A549 (cell line): ENCODE measurements at regions not wholly inside any gene's neighbourhood (a gene's known extent, or its start where the extent isn't known, plus 50 kb on each side); places are given as distances from the start of the nearest gene placed in this dataset.

ENCODE experiments used
- ATAC-seq, 2 experiments: fragments of 200-7000 bp in 1 of 2; fragments of >200 bp in 1 of 2; cut with Nextera tagmentation in 1 of 2; cut with Tn5 transposase in 1 of 2; 3 replicates each; pipeline versions ENCODE4 v1.8.0 to v1.9.1; 2018 to 2020; ENCODE audit warnings: mild to moderate bottlenecking in 1 of 2, moderate library complexity in 1 of 2
- CTCF ChIA-PET: fragments of 300-600 bp; sonication (Branson Sonifier 250); formaldehyde crosslinking; extraction: SDS; loops from one replicate; lab custom pipeline; 2021; ENCODE audit warnings: antibody characterized with exemption, inconsistent platforms; lab: Yijun Ruan, JAX
- POLR2A ChIA-PET: fragments of 350-600 bp; formaldehyde crosslinking; extraction: SDS; loops from one replicate; lab custom pipeline; 2021; ENCODE audit warnings: antibody characterized with exemption, inconsistent platforms; lab: Yijun Ruan, JAX
- DNase-seq, 2 experiments: peaks; one replicate each; pipeline versions ENCODE4 v3.0.0 to v3.0.0-alpha.2; 2011 to 2016; ENCODE audit warnings: low read depth in 1 of 2, low spot score in 1 of 2
- FAIRE-seq: peaks from 2 replicates; lab custom pipeline; 2011; peaks lifted over from hg19 to GRCh38; lab: Jason Lieb, UNC
- H3K27ac ChIP-seq, 2 experiments: fragments of >200 bp; sonication (Bioruptor Twin); formaldehyde crosslinking; 3 replicates each; pipeline ENCODE4 v1.5.1; 2016 to 2017
- H3K4me1 ChIP-seq: fragments of >200 bp; sonication (Bioruptor Twin); formaldehyde crosslinking; 3 replicates; pipeline ENCODE4 v1.6.1; 2016
- H3K4me2 ChIP-seq: fragments of >200 bp; sonication (Bioruptor Twin); formaldehyde crosslinking; 3 replicates; pipeline ENCODE4 v1.6.1; 2016
- H3K4me3 ChIP-seq: fragments of >200 bp; sonication (Bioruptor Twin); formaldehyde crosslinking; 3 replicates; pipeline ENCODE4 v1.5.1; 2016
- H3K9me3 ChIP-seq: fragments of >200 bp; sonication (Bioruptor Twin); formaldehyde crosslinking; 3 replicates; pipeline ENCODE4 v1.6.1; 2016
- CBX8 ChIP-seq: fragments of 200-600 bp; sonication (generic); IDR thresholded peaks from 2 replicates; pipeline ENCODE4 v1.6.1; 2016
- CEBPB ChIP-seq, 2 experiments: fragments of >200 bp in 1 of 2; sonication (Bioruptor Twin) in 1 of 2; formaldehyde crosslinking in 1 of 2; IDR thresholded peaks; 2 replicates each; pipeline ENCODE4 v1.6.1; 2012 to 2016
- CHD2 ChIP-seq: fragments of 150-350 bp; IDR thresholded peaks from 2 replicates; pipeline ENCODE4 v1.6.1; 2014; ENCODE audit warnings: low read length; ENCODE audit not compliant: partially characterized antibody
- CHD4 ChIP-seq: fragments of 200-600 bp; sonication (generic); IDR thresholded peaks from 2 replicates; pipeline ENCODE4 v1.6.1; 2016; ENCODE audit warnings: antibody characterized with exemption, mild to moderate bottlenecking, borderline replicate concordance
- EHMT2 ChIP-seq: fragments of 200-600 bp; sonication (generic); IDR thresholded peaks from 2 replicates; pipeline ENCODE4 v1.6.1; 2016; ENCODE audit warnings: antibody characterized with exemption, low read depth, mild to moderate bottlenecking, moderate library complexity
- FOSL2 ChIP-seq, 2 experiments: fragments of 450-650 bp in 1 of 2; fragments of >200 bp in 1 of 2; sonication (Bioruptor Twin) in 1 of 2; formaldehyde crosslinking; IDR thresholded peaks; 2 replicates each; pipeline versions ENCODE4 v1.5.0 to v1.6.1; 2016 to 2020; ENCODE audit warnings: mild to moderate bottlenecking in 1 of 2, moderate library complexity in 1 of 2
- GATA3 ChIP-seq: IDR thresholded peaks from 2 replicates; pipeline ENCODE4 v1.6.1; 2012; ENCODE audit warnings: borderline replicate concordance
- HMGXB4 ChIP-seq: fragments of 250-450 bp; sonication (Bioruptor Pico); IDR thresholded peaks from 2 replicates; pipeline ENCODE4 v1.5.0; 2021; ENCODE audit warnings: mild to moderate bottlenecking, moderate library complexity, borderline replicate concordance
- HOXA7 ChIP-seq: fragments of 250-450 bp; sonication (Bioruptor Pico); IDR thresholded peaks from 2 replicates; pipeline ENCODE4 v1.5.0; 2020; ENCODE audit warnings: mild to moderate bottlenecking, moderate library complexity
- JUN ChIP-seq, 2 experiments: fragments of >200 bp; sonication (Bioruptor Twin); formaldehyde crosslinking; IDR thresholded peaks; 2 replicates in 1 of 2; 3 replicates in 1 of 2; pipeline ENCODE4 v1.6.1; 2016 to 2017
- JUNB ChIP-seq: fragments of >200 bp; sonication (Bioruptor Twin); formaldehyde crosslinking; IDR thresholded peaks from 2 replicates; pipeline ENCODE4 v1.6.1; 2016
- KDM1A ChIP-seq: fragments of 200-600 bp; sonication (generic); IDR thresholded peaks from 2 replicates; pipeline ENCODE4 v1.6.1; 2016; ENCODE audit warnings: low read depth, mild to moderate bottlenecking
- MAX ChIP-seq: IDR thresholded peaks from 2 replicates; pipeline ENCODE4 v1.6.1; 2012
- MAZ ChIP-seq: fragments of 150-350 bp; IDR thresholded peaks from 2 replicates; pipeline ENCODE4 v1.6.1; 2014; ENCODE audit warnings: antibody characterized with exemption, low read depth, low read length, borderline replicate concordance
- MYC ChIP-seq: IDR thresholded peaks from 2 replicates; pipeline ENCODE4 v1.6.1; 2012; ENCODE audit warnings: mild to moderate bottlenecking, inconsistent platforms, low read length, improper control_type of control experiment, borderline replicate concordance
- NFE2L2 ChIP-seq: fragments of 150-350 bp; conservative IDR thresholded peaks from 2 replicates; pipeline ENCODE4 v1.6.1; 2014; ENCODE audit warnings: low read length
- PBX3 ChIP-seq: IDR thresholded peaks from 2 replicates; pipeline ENCODE4 v1.6.1; 2012
- PHF8 ChIP-seq: fragments of 200-600 bp; sonication (generic); IDR thresholded peaks from 2 replicates; pipeline ENCODE4 v1.6.1; 2016; ENCODE audit warnings: low read depth, mild to moderate bottlenecking, antibody characterized with exemption, moderate library complexity, borderline replicate concordance
- POLR2A ChIP-seq: IDR thresholded peaks from 2 replicates; pipeline ENCODE4 v1.6.1; 2012; ENCODE audit warnings: mild to moderate bottlenecking, low read length
- RNF2 ChIP-seq: fragments of 200-600 bp; sonication (generic); IDR thresholded peaks from 2 replicates; pipeline ENCODE4 v1.6.1; 2016; ENCODE audit warnings: low read depth, mild to moderate bottlenecking, antibody characterized with exemption, moderate library complexity, borderline replicate concordance
- SMC3 ChIP-seq: fragments of >200 bp; sonication (Bioruptor Twin); formaldehyde crosslinking; IDR thresholded peaks from 3 replicates; pipeline ENCODE4 v1.6.1; 2018; ENCODE audit warnings: inconsistent platforms
- ZFP36 ChIP-seq: fragments of 450-650 bp; IDR thresholded peaks from 2 replicates; pipeline ENCODE4 v1.6.1; 2014; ENCODE audit warnings: borderline replicate concordance; ENCODE audit not compliant: partially characterized antibody
- ZSCAN20 ChIP-seq: fragments of 250-450 bp; sonication (Bioruptor Pico); IDR thresholded peaks from 2 replicates; pipeline ENCODE4 v1.8.0; 2022; ENCODE audit warnings: mild to moderate bottlenecking, moderate library complexity
- WGBS: methylation state at CpG from one replicate; pipeline ENCODE4 v1.1.6; 2017; ENCODE audit errors: missing lambda C conversion rate; 5-methylcytosine and 5-hydroxymethylcytosine counted together

- TF ChIP-seq HMGXB4 (CRISPR knock-in tag) (no peak), SMC3 (no peak), CHD4 (no peak), JUN (IDR thresholded peaks at IDR 0.05) (no peak), MAZ (no peak), NFE2L2 (peak; percentile 65), PBX3 (no peak), POLR2A (no peak)
- TF ChIP-seq, all 56 proteins: peak for 2
Observed at GRCh38 chr7:109407756-109408155, 838.1 kb downstream of the DNAJB9 start (continued).

- H3K4me1 ChIP-seq = no peaks in the 10 kb centered on the region
- no peak for FAIRE-seq
- CTCF ChIA-PET = no interaction called here
- 6% methylated on average over 2 of the region's 2 CpGs for WGBS
- POLR2A ChIA-PET = no interaction called here
- no peak for DNase-seq
- no peak overlapping the region for H3K27ac ChIP-seq
- ATAC-seq = no peak
- H3K4me2 ChIP-seq = no peak overlapping the region
- H3K9me3 ChIP-seq = no peaks in the 10 kb centered on the region
- no peak overlapping the region for H3K4me3 ChIP-seq
- TF ChIP-seq ZFP36 (no peak), RNF2 (no peak), ZSCAN20 (CRISPR knock-in tag) (no peak), PHF8 (no peak), CEBPB (IDR thresholded peaks at IDR 0.05) (no peak), POLR2A (no peak), JUNB (no peak), CHD4 (no peak), SMC3 (no peak), MYC (no peak), HMGXB4 (CRISPR knock-in tag) (no peak), KDM1A (no peak), JUN (IDR thresholded peaks at IDR 0.05) (no peak), MAX (no peak), CHD2 (no peak), HOXA7 (no peak), GATA3 (no peak), CBX8 (no peak), EHMT2 (no peak), FOSL2 (IDR thresholded peaks at IDR 0.05) (no peak), FOSL2 (CRISPR knock-in tag; IDR thresholded peaks at IDR 0.05) (no peak)
Observed at GRCh38 chr7:109437957-109438356, 868.3 kb downstream of the DNAJB9 start.
